Breast epithelium (tissue), 3 donors: ENCODE measurements at regions not wholly inside any gene's neighbourhood (a gene's known extent, or its start where the extent isn't known, plus 50 kb on each side); places are given as distances from the start of the nearest gene placed in this dataset.

ENCODE experiments used
- POLR2A ChIP-seq: fragments of 450-650 bp; IDR thresholded peaks from one replicate; pipeline ENCODE4 v1.6.1; 2016; ENCODE audit warnings: antibody characterized with exemption, mild to moderate bottlenecking, moderate library complexity
- TF ChIP-seq, protein P1 (sequence below), 3 donors: fragments of 450-650 bp; IDR thresholded peaks; one replicate each; pipeline ENCODE4 v1.5.1; 2016 to 2017; ENCODE audit warnings: antibody characterized with exemption in 3 of 3, mild to moderate bottlenecking in 3 of 3, moderate library complexity in 3 of 3

DNA sequence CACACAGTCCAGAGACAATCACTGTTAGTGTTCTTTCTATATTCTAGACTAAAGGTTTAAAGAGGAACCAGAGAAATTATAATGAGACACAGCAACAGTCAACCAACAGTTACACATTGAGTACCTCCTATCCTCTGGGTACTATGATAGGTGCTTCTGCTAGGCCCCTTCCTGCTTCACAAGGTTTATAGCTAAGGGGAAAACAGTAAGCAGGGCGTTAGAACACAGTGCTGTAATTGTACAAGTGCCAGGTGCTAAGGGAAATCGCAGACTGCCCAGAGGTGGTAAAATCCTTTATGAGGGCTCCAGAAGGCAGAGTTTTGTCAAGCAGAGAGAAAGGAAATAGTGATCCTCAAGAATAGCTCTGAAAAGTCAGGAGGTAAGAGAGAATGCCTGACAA is 297.2 kb upstream of the FAT3 start:
- TF ChIP-seq, protein P1, sequence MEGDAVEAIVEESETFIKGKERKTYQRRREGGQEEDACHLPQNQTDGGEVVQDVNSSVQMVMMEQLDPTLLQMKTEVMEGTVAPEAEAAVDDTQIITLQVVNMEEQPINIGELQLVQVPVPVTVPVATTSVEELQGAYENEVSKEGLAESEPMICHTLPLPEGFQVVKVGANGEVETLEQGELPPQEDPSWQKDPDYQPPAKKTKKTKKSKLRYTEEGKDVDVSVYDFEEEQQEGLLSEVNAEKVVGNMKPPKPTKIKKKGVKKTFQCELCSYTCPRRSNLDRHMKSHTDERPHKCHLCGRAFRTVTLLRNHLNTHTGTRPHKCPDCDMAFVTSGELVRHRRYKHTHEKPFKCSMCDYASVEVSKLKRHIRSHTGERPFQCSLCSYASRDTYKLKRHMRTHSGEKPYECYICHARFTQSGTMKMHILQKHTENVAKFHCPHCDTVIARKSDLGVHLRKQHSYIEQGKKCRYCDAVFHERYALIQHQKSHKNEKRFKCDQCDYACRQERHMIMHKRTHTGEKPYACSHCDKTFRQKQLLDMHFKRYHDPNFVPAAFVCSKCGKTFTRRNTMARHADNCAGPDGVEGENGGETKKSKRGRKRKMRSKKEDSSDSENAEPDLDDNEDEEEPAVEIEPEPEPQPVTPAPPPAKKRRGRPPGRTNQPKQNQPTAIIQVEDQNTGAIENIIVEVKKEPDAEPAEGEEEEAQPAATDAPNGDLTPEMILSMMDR (IDR thresholded peaks at IDR 0.05) = no peak
- no peak for TF ChIP-seq POLR2A
